ENCODE measurements at regions not wholly inside any gene's neighbourhood (a gene's known extent, or its start where the extent isn't known, plus 50 kb on each side); places are given as distances from the start of the nearest gene placed in this dataset.

DNA sequence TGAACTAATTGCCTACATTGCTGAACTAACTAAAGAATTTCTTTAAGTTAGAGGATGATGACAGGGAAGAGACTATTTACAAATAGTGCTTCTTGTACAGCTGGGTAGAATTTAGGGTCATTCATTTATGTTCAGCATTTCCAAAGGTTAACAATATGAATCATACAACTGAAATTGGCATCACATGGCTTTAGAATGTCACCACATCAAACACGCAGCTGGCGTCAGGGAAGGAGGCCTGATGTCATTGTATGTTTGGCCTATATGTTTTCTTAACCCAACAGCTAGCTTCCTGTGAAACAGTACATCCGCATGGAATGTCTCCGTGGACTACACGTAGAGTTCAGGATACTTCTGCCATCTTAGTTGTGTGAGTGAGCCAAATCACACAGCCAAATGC, 99.0 kb upstream of the TNFSF11 start:
- H3K9me3 ChIP-seq (replicated peaks; ENCODE audit: control insufficient read depth, insufficient read depth, low read depth, low read length), result no peaks in the 10 kb centered on the region
- H2AFZ ChIP-seq (ENCODE audit: low read depth, low read length), result no peak overlapping the region
- intact Hi-C loops (cut with micrococcal nuclease), result no loop called here
- H3K79me2 ChIP-seq (ENCODE audit: control insufficient read depth, insufficient read depth, low read length), result no peaks in the 10 kb centered on the region
- no peaks in the 10 kb centered on the region for H3K4me1 ChIP-seq (replicated peaks in 1 of 2; ENCODE audit: control insufficient read depth in 2 of 2, insufficient read depth in 2 of 2, low read length in 2 of 2)
- H4K20me1 ChIP-seq (replicated peaks; ENCODE audit: control insufficient read depth, insufficient read depth, low read length), result no peaks in the 10 kb centered on the region
- no peak for TF ChIP-seq ESRRB (CRISPR knock-in tag; IDR thresholded peaks at IDR 0.05; ENCODE audit: borderline replicate concordance)
- no peak overlapping the region for H3K27ac ChIP-seq (ENCODE audit: extremely low read depth, low read depth, low read length)
- POLR2A ChIA-PET, result interaction anchor here (0.6 kb wide), 1 partner anchor 1137 kb away, joined by 3 read pairs; no protein-coding TSS in a partner anchor
- DNase-seq (ENCODE audit: extremely low read depth in 1 of 4, low spot score in 3 of 4) (no peak), ATAC-seq (no peak), FAIRE-seq (no peak)
- no peak overlapping the region for H3K4me3 ChIP-seq
- no peaks in the 10 kb centered on the region for H3K27me3 ChIP-seq (ENCODE audit: control insufficient read depth in 2 of 2, insufficient read depth in 2 of 2, low read length in 2 of 2)
- no peaks in the 10 kb centered on the region for H3K9me1 ChIP-seq (ENCODE audit: control insufficient read depth, insufficient read depth, low read length)
- CTCF ChIA-PET (ENCODE audit: low intra/inter-chr PET ratio), result no interaction called here
- no peak overlapping the region for H3K4me2 ChIP-seq (ENCODE audit: insufficient read depth, low read length)
- H3K36me3 ChIP-seq (ENCODE audit: control insufficient read depth, insufficient read depth, low read length), result no peaks in the 10 kb centered on the region
- no peak overlapping the region for H3K9ac ChIP-seq (ENCODE audit: insufficient read depth in 1 of 2, low read depth in 2 of 2, low read length in 2 of 2)
- no TSS peak for BruUV-seq (replicated peaks)
- in situ Hi-C loops (cut with MboI), result no loop called here
- 0% methylated on average over 5 of the region's 5 CpGs for WGBS (ENCODE audit: insufficient coverage, low coverage, missing lambda C conversion rate)

DNA sequence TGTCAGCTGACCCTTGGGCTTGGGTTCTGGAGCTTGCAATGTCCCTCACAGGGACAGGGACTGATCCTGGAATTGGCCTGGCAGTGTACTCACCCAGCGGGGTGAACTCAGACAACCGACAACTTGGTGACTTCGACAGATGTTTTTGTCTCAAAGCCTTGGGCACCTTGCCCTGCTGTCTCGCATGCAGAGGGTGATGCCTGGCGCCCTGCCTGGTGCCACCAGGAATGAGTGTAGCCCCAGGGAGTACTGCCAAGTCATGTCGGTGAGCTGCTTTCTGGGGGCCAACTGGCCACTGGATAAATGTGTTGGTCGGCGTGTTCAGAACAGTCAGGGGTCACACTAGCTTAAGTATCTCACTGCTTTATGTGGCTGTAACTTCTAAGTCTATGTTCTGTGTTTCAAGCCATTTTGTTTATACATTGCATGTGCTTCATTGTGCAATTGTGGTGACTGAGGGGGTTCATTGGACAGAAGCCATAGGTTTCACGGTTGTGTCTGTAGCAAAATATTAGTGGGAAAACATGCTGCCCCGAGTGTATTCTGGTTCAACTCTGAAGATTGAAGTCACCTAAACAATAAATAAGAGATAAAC, 96.3 kb upstream of the TNFSF11 start:
- Histone ChIP-seq H3K9ac (ENCODE audit: insufficient read depth in 1 of 2, low read depth in 2 of 2, low read length in 2 of 2) (no peak overlapping the region), H3K27ac (ENCODE audit: extremely low read depth, low read depth, low read length) (no peak overlapping the region), H4K20me1 (replicated peaks; ENCODE audit: control insufficient read depth, insufficient read depth, low read length) (no peaks in the 10 kb centered on the region), H3K27me3 (ENCODE audit: control insufficient read depth in 2 of 2, insufficient read depth in 2 of 2, low read length in 2 of 2) (no peaks in the 10 kb centered on the region), H2AFZ (ENCODE audit: low read depth, low read length) (no peak overlapping the region), H3K9me3 (replicated peaks; ENCODE audit: control insufficient read depth, insufficient read depth, low read depth, low read length) (no peaks in the 10 kb centered on the region), H3K4me3 (no peak overlapping the region), H3K9me1 (ENCODE audit: control insufficient read depth, insufficient read depth, low read length) (no peaks in the 10 kb centered on the region), H3K4me1 (replicated peaks in 1 of 2; ENCODE audit: control insufficient read depth in 2 of 2, insufficient read depth in 2 of 2, low read length in 2 of 2) (no peaks in the 10 kb centered on the region), H3K36me3 (ENCODE audit: control insufficient read depth, insufficient read depth, low read length) (no peaks in the 10 kb centered on the region), H3K4me2 (ENCODE audit: insufficient read depth, low read length) (no peak overlapping the region), H3K79me2 (ENCODE audit: control insufficient read depth, insufficient read depth, low read length) (no peaks in the 10 kb centered on the region)
- ChIA-PET POLR2A (no interaction called here), CTCF (ENCODE audit: low intra/inter-chr PET ratio) (no interaction called here)
- DNase-seq (ENCODE audit: extremely low read depth in 1 of 4, low spot score in 3 of 4) (no peak), FAIRE-seq (no peak), ATAC-seq (no peak)
- TF ChIP-seq, protein P1, sequence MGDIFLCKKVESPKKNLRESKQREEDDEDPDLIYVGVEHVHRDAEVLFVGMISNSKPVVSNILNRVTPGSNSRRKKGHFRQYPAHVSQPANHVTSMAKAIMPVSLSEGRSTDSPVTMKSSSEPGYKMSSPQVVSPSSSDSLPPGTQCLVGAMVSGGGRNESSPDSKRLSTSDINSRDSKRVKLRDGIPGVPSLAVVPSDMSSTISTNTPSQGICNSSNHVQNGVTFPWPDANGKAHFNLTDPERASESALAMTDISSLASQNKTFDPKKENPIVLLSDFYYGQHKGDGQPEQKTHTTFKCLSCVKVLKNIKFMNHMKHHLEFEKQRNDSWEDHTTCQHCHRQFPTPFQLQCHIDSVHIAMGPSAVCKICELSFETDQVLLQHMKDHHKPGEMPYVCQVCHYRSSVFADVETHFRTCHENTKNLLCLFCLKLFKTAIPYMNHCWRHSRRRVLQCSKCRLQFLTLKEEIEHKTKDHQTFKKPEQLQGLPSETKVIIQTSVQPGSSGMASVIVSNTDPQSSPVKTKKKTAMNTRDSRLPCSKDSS (IDR thresholded peaks at IDR 0.05; ENCODE audit: low read depth, partially characterized antibody), result no peak
- TF ChIP-seq POLR3G (IDR thresholded peaks at IDR 0.05; ENCODE audit: extremely low read depth, insufficient read length, insufficient replicate concordance) (no peak), CC2D1A (IDR thresholded peaks at IDR 0.05) (no peak)
- intact Hi-C loops (cut with micrococcal nuclease) (no loop called here), in situ Hi-C loops (cut with MboI) (no loop called here)
- BruUV-seq (replicated peaks), result no TSS peak
- WGBS (ENCODE audit: insufficient coverage, low coverage, missing lambda C conversion rate), result 0% methylated on average over 9 of the region's 10 CpGs

Measured in K562 (cell line).